HEK293 (cell line): ENCODE measurements at regions not wholly inside any gene's neighbourhood (a gene's known extent, or its start where the extent isn't known, plus 50 kb on each side); places are given as distances from the start of the nearest gene placed in this dataset.

Experiments used
- ATF2 ChIP-seq: fragments of 450-650 bp; formaldehyde crosslinking; IDR thresholded peaks from 2 replicates; pipeline ENCODE4 v1.5.1; 2016; ENCODE audit warnings: missing biosample characterization, missing genetic modification characterization, low read depth
- HOXA7 ChIP-seq: sonication (generic); formaldehyde crosslinking; IDR thresholded peaks from 2 replicates; pipeline ENCODE4 v1.8.1; 2022; ENCODE audit warnings: missing genetic modification reagents, borderline replicate concordance
- YY1 ChIP-seq: fragments of 450-650 bp; formaldehyde crosslinking; IDR thresholded peaks from 2 replicates; pipeline ENCODE4 v1.5.1; 2018; ENCODE audit warnings: missing biosample characterization, missing genetic modification characterization
- ZNF121 ChIP-seq: fragments of 450-650 bp; formaldehyde crosslinking; IDR thresholded peaks from 2 replicates; pipeline ENCODE4 v1.5.1; 2016; ENCODE audit warnings: missing biosample characterization, missing genetic modification characterization
- ZNF274 ChIP-seq, 2 experiments: fragments of 200-500 bp in 1 of 2; fragments of 450-650 bp in 1 of 2; sonication (Bioruptor generic) in 1 of 2; formaldehyde crosslinking in 1 of 2; IDR thresholded peaks; 2 replicates each; pipeline versions ENCODE4 v1.5.1 to v1.6.1; 2014 to 2016; ENCODE audit warnings: borderline replicate concordance in 1 of 2, inconsistent platforms in 1 of 2, low read length in 1 of 2, missing biosample characterization in 1 of 2, missing genetic modification characterization in 1 of 2
- ZNF48 ChIP-seq: fragments of 450-650 bp; formaldehyde crosslinking; IDR thresholded peaks from 2 replicates; pipeline ENCODE4 v1.5.1; 2016; ENCODE audit warnings: missing biosample characterization, missing genetic modification characterization
- ZNF76 ChIP-seq: fragments of 450-650 bp; formaldehyde crosslinking; IDR thresholded peaks from 2 replicates; pipeline ENCODE4; 2016; ENCODE audit warnings: low read depth, missing biosample characterization, missing genetic modification characterization, borderline replicate concordance
- TF ChIP-seq, protein P1 (sequence below): fragments of 450-650 bp; formaldehyde crosslinking; IDR thresholded peaks from 2 replicates; pipeline ENCODE4 v1.5.1; 2016; ENCODE audit warnings: missing biosample characterization, missing genetic modification characterization
- TF ChIP-seq, protein P2 (sequence below): fragments of 450-650 bp; formaldehyde crosslinking; optimal IDR thresholded peaks from 2 replicates; pipeline ENCODE3; 2016; ENCODE audit warnings: missing biosample characterization, mild to moderate bottlenecking, missing genetic modification characterization

GRCh38 chr4:125084608-125085007, 230.1 kb upstream of the FAT4 start:
- TF ChIP-seq YY1 (tag by site-specific recombination) (no peak), ZNF274 (IDR thresholded peaks at IDR 0.05; ENCODE audit: low read length) (no peak), ZNF274 (tag by site-specific recombination; IDR thresholded peaks at IDR 0.05; ENCODE audit: borderline replicate concordance) (no peak), ZNF76 (tag by site-specific recombination) (no peak), HOXA7 (CRISPR knock-in tag) (no peak), ATF2 (tag by site-specific recombination) (no peak), ZNF48 (tag by site-specific recombination) (no peak), ZNF121 (tag by site-specific recombination) (no peak)
- TF ChIP-seq, protein P1, sequence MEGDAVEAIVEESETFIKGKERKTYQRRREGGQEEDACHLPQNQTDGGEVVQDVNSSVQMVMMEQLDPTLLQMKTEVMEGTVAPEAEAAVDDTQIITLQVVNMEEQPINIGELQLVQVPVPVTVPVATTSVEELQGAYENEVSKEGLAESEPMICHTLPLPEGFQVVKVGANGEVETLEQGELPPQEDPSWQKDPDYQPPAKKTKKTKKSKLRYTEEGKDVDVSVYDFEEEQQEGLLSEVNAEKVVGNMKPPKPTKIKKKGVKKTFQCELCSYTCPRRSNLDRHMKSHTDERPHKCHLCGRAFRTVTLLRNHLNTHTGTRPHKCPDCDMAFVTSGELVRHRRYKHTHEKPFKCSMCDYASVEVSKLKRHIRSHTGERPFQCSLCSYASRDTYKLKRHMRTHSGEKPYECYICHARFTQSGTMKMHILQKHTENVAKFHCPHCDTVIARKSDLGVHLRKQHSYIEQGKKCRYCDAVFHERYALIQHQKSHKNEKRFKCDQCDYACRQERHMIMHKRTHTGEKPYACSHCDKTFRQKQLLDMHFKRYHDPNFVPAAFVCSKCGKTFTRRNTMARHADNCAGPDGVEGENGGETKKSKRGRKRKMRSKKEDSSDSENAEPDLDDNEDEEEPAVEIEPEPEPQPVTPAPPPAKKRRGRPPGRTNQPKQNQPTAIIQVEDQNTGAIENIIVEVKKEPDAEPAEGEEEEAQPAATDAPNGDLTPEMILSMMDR (tag by site-specific recombination): no peak
- TF ChIP-seq, protein P2, sequence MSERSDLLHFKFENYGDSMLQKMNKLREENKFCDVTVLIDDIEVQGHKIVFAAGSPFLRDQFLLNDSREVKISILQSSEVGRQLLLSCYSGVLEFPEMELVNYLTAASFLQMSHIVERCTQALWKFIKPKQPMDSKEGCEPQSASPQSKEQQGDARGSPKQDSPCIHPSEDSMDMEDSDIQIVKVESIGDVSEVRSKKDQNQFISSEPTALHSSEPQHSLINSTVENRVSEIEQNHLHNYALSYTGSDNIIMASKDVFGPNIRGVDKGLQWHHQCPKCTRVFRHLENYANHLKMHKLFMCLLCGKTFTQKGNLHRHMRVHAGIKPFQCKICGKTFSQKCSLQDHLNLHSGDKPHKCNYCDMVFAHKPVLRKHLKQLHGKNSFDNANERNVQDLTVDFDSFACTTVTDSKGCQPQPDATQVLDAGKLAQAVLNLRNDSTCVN (tag by site-specific recombination): no peak
